ENCODE measurements at regions not wholly inside any gene's neighbourhood (a gene's known extent, or its start where the extent isn't known, plus 50 kb on each side); places are given as distances from the start of the nearest gene placed in this dataset.

DNA sequence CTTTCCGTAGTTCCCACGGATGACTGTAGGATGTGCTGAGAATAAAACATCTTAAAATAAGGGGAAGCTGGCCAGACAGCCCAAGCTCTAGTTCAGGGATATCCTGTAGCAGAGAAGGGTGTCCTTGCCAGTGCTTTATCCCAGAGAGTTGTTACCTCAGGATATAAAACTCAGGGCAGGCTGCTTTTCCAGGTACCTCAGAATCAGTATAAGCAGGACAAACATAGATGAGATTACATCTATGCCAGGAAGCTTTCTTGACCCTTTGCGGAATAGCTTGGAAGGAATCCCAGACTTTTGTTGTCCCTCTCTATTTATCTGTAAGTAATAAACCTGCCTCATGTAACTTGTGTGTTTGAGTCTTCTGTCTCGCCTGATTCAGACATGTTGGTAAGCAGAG, 565.7 kb downstream of the PRDM9 start:
- DNase-seq (ENCODE audit: low read depth in 1 of 2, low spot score in 1 of 2): no peak
- TF ChIP-seq SPI1 (IDR thresholded peaks at IDR 0.05; ENCODE audit: borderline replicate concordance, low read depth) (no peak), POLR2AphosphoS5 (IDR thresholded peaks at IDR 0.05; ENCODE audit: low read depth) (no peak), GABPA (IDR thresholded peaks at IDR 0.05; ENCODE audit: low read depth) (no peak), CTCF (IDR thresholded peaks at IDR 0.05; ENCODE audit: insufficient read depth, low read length) (no peak)
- TF ChIP-seq, protein P1, sequence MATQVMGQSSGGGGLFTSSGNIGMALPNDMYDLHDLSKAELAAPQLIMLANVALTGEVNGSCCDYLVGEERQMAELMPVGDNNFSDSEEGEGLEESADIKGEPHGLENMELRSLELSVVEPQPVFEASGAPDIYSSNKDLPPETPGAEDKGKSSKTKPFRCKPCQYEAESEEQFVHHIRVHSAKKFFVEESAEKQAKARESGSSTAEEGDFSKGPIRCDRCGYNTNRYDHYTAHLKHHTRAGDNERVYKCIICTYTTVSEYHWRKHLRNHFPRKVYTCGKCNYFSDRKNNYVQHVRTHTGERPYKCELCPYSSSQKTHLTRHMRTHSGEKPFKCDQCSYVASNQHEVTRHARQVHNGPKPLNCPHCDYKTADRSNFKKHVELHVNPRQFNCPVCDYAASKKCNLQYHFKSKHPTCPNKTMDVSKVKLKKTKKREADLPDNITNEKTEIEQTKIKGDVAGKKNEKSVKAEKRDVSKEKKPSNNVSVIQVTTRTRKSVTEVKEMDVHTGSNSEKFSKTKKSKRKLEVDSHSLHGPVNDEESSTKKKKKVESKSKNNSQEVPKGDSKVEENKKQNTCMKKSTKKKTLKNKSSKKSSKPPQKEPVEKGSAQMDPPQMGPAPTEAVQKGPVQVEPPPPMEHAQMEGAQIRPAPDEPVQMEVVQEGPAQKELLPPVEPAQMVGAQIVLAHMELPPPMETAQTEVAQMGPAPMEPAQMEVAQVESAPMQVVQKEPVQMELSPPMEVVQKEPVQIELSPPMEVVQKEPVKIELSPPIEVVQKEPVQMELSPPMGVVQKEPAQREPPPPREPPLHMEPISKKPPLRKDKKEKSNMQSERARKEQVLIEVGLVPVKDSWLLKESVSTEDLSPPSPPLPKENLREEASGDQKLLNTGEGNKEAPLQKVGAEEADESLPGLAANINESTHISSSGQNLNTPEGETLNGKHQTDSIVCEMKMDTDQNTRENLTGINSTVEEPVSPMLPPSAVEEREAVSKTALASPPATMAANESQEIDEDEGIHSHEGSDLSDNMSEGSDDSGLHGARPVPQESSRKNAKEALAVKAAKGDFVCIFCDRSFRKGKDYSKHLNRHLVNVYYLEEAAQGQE (IDR thresholded peaks at IDR 0.05; ENCODE audit: insufficient replicate concordance, low read depth): no peak
- H3K27ac ChIP-seq (replicated peaks): no peak overlapping the region
- no peaks in the 10 kb centered on the region for H3K27me3 ChIP-seq (ENCODE audit: insufficient read depth, poor library complexity, severe bottlenecking)
- no peak overlapping the region for H3K4me3 ChIP-seq (replicated peaks; ENCODE audit: insufficient read depth, low read length)

GRCh38 chr5:24080046-24080445, 564.7 kb downstream of the CDH10 start:
- H3K4me3 ChIP-seq (replicated peaks; ENCODE audit: insufficient read depth, low read length): no peak overlapping the region
- no peak for TF ChIP-seq SPI1 (IDR thresholded peaks at IDR 0.05; ENCODE audit: borderline replicate concordance, low read depth)
- TF ChIP-seq, protein P1 (IDR thresholded peaks at IDR 0.05; ENCODE audit: insufficient replicate concordance, low read depth): no peak
- no peak overlapping the region for H3K27ac ChIP-seq (replicated peaks)
- H3K27me3 ChIP-seq (ENCODE audit: insufficient read depth, poor library complexity, severe bottlenecking): no peaks in the 10 kb centered on the region
- no peak for DNase-seq (ENCODE audit: low read depth in 1 of 2, low spot score in 1 of 2)

DNA sequence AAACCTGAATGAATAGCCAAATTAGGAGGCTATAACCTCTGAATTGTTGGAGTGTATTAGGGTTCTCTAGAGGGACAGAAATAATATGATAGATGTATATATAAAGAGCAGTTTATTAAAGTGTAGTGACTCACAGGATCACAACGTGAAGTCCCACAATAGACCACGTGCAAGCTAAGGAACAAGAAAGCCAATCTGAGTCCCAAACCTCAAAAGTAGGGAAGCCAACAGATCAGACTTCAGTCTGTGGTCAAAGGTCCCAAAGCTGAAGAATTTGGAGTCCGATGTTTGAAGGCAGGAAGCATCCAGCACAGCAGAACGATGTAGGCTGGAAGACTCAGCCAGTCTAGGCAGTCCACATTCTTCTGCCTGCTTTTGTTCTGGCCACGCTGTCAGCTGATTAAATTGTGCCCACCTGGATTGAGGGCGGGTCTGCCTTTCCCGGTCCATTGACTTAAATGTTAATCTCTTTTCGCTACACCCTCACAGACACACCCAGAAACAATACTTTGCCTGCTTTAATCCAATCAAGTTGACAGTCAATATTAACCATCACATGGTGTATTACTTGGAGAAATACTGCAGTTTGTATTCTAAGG, 550.6 kb downstream of the CDH10 start:
- TF ChIP-seq GABPA (IDR thresholded peaks at IDR 0.05; ENCODE audit: low read depth): no peak
- TF ChIP-seq POLR2AphosphoS5 (IDR thresholded peaks at IDR 0.05; ENCODE audit: low read depth): no peak
- no peak for TF ChIP-seq CTCF (IDR thresholded peaks at IDR 0.05; ENCODE audit: insufficient read depth, low read length)
- TF ChIP-seq, protein P1 (IDR thresholded peaks at IDR 0.05; ENCODE audit: insufficient replicate concordance, low read depth): no peak
- no peak for TF ChIP-seq SPI1 (IDR thresholded peaks at IDR 0.05; ENCODE audit: borderline replicate concordance, low read depth)

More for the DNA sequence above, 550.6 kb downstream of the CDH10 start:
- Histone ChIP-seq H3K4me3 (replicated peaks; ENCODE audit: insufficient read depth, low read length) (no peak overlapping the region), H3K27me3 (ENCODE audit: insufficient read depth, poor library complexity, severe bottlenecking) (no peaks in the 10 kb centered on the region), H3K27ac (replicated peaks) (no peak overlapping the region)
- no peak for DNase-seq (ENCODE audit: low read depth in 1 of 2, low spot score in 1 of 2)

All from HL-60 (cell line).